Myocyte (in vitro differentiated cells): ENCODE measurements at regions not wholly inside any gene's neighbourhood (a gene's known extent, or its start where the extent isn't known, plus 50 kb on each side); places are given as distances from the start of the nearest gene placed in this dataset.

Source experiments
- DNase-seq: peaks from one replicate; pipeline ENCODE4 v3.0.0-alpha.2; 2012; ENCODE audit warnings: low read depth

- DNase-seq: peak; percentile 36
Observed at GRCh38 chr22:27625769-27626674, 175.5 kb downstream of the MN1 start.

DNA sequence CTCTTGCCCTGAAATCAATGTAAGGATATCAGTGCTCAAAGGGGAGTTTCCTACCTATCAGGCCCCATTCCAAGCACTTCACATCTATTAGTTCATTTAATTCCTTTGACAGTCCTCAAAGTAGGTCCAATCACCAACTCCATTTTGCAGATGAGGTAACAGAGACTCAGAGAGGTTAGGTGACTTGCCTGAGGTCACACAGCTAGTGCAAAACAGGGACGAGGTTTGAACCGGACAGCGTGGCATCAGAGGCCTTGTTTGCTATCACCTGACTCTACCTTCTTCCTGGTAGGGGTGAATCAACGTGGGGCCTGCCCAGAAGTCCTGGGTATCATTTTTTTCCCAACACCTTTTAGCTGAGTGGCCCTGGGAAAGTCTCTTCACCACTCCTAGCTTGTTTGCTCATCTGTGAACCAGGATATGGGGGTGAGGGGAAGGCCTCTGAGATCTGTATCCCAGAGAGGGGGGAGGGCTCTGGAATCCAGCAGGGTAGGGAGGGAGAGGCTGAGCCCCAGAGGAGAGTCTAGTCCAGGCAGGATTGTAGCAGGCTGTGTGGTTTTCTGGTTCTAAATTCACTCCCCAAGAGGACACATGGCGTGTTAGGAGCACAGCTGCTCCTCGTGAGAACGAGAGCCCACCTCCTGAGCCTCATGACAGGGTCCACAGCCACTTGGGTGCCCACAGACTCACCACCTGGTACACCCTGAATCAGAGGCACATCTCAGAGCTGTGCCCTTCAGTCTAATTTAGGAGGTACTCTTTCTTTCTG, 174.7 kb downstream of the MN1 start:
- DNase-seq: peak; percentile 94

DNA sequence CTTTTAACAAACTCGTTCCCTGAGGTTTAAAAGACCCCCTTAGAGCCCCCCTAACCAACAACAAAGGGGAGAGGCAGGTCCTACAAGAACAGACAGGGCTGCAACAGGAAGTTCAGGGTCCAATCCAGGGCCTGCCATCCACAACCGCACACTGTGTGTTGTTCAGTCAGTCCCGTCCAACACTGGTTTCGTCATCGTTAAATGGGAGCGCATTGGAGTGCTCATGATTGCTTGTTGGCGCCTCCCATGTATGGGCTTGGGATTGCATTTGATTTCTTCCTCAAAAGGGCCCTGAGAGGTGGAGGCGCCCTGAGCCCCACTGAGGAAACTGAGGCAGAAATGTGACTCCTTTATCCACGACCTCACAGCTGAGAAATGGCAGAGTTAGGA, 174.1 kb downstream of the MN1 start:
- no peak for DNase-seq

GRCh38 chr22:27627901-27628300, 173.7 kb downstream of the MN1 start:
- no peak for DNase-seq

DNA sequence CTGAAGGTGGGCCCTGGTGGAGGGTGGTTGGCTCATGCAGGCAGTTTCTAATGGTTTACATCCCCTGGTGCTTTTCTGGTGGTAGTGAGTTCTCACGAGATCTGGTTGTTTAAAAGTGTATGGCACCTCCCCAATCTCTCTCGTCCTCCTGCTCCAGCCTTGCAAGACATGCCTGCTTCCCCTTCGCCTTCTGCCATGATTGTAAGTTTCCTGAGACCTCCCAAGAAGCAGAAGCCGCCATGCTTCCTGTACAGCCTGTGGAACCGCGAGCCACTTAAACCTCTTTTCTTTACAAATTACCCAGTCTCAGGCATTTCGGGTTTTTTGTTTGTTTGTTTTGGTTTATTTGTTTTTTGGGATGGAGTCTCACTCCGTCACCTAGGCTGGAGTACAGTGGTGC, 173.2 kb downstream of the MN1 start:
- no peak for DNase-seq

DNA sequence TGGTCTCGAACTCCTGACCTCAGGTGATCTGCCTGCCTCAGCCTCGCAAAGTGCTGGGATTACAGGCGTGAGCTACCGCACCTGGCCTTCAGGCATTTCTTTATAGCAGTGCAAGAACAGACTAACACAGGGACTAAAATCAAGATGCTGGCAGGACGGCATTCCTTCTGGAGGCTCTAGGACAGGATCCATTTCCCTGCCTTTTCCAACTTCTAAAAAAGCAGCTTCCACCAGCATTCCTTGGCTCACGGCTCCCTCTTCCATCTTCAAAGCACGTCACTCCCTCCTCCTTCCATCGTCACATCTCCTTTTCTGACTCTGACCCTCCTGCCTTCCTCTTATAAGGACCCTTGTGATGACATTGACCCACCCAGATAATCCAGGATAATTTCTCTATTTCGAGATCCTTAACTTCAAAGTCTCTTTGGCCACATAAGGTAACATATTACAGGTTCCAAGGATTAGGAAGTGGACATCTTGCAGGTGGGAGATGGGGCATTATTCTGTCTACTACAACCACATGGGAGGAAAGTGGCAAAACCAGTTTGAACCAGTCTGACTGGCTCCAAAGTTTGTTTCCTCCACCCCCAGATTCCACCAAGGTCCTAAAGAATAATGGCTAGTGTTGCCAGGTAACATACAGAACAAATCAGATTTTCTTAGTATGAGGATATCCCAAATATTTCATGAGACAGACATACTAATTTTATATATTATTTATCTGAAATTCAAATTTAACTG, 172.5 kb downstream of the MN1 start:
- DNase-seq: no peak

DNA sequence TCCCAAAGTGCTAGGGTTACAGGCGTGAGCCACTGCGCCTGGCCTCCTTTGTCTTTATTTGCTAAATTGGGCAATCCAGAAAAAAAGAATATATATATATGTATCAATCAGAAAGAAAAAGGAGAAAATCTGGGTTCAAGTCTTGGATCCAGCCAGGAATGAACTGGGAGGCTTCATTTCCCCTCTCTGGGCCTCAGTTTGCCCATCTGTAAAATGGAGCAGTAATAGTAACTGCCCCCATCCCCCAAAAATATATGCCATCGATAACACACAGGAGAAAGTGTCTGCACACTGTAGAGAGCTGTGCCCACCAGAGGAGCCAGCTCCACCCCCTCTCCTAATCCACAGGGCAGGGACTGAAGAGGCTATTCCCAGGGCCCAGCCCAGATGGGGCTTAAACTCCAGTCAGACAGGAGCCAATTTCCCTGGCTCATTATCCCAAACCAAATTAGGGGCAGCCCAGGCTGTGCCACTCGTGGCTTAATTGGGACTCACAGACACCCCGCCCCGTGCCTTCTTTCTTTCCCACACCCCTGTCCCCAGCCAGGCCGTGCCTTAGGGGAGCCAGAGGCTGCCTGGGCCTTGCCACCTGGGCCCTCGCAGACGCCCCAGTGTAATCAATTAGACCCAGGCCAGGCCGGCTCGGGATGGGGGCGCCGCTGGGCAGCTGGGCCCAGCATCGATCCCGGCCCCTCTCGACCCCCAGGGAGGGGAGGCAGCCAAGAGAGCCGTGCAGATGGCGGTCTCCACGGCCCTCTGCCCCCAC, 171.5 kb downstream of the MN1 start:
- DNase-seq: no peak

GRCh38 chr22:27630754-27631153, 170.8 kb downstream of the MN1 start:
- DNase-seq: no peak

DNA sequence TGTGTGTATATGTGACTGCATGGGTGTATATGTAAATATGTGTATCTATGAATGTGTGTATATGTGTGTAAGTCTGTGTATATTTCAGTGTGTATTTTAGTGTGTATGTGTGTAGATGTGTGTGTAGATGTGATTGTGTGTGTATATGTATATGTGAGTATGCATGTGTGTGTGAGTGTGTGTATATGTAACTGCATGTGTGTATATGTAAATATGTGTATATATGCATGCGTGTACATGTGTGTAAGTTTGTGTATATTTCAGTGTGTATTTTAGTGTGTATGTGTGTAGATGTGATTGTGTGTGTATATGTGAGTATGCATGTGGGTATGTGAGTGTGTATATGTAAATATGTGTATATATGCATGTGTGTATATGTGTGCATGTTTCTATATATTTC, 169.9 kb downstream of the MN1 start:
- DNase-seq: no peak

- DNase-seq: no peak
Observed at GRCh38 chr22:27632451-27633295, 168.9 kb downstream of the MN1 start.

DNA sequence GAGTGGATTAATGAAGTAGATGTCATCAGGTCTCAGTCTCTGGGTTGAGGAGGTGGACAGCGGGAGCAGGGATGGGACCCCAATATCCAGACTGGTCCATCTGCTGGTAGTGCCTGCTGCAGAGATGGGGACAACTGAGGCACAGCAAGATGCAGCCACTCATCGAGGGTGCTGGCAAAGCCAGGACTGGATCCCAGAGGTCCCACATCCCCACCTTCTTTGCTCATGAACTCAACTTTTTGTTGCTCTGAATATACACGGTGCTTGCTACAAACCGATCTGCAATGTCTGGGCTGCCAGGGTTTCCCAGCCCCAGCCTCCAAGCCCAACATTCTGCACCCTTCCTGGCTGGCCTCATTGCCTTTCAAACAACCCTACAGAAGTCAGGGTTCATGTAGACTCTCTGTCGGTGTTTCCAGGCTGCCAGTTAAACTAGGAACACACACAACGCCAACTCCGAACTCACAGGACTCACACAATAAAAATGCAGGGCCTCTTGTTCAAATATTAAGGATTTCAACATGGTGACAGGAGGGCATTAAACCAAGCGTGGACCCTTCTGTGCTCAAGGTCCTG, 168.2 kb downstream of the MN1 start:
- no peak for DNase-seq

DNA sequence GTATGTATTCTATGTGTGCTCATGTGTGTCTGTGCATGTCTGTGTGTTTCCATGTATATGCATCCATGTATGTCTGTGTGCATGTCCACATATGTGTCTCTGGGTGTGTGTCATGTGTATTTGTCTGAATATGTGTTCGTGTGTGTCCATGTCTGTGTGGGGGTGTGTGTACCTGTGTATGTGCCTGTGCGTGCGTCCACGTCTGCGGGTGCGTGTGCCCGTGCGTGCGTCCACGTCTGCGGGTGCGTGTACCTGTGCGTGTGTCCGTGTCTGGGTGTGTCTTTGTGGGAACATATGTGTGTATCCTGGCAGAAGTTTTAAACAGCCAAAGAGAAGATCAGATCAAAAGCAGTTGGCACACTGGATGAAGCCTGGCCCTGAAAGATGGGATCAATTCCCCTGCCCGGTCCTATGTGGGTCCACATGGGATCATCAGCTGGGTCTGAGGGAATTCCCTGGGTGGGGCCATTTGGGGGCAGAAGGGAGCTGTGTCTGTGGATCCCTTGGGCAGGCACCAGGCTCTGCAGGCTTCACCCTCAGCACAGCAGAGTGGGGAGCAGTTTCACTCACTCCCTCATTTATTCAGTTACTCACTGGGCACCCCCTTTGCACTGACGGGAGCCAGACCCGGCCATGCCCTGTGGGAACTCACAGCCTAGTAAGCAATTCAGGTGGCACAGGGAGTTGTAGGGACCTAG, 167.4 kb downstream of the MN1 start:
- DNase-seq: no peak

- no peak for DNase-seq
Observed at GRCh38 chr22:27635435-27635834, 166.1 kb downstream of the MN1 start.

DNA sequence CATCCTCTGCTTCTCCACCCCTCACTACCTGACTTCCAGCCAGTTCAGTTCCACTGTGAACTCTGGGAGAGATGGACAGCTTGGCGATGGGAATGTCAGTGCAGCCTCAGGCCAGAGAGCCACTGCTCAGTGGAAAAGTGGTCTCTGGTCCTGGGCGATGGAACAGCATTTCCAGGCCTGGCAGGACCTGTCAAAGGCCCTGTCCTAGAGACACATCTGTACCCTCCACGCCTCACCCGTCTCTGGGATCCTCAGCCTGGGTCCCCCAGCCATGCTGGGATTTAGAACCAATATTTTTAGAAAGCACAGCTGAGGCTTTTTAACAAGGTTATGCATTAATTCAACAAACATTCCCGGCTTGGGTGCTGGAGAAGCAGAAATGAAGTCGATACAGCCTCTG, 165.7 kb downstream of the MN1 start:
- no peak for DNase-seq

GRCh38 chr22:27636716-27637508, 164.6 kb downstream of the MN1 start:
- peak; percentile 81 for DNase-seq

GRCh38 chr22:27637604-27638003, 164.0 kb downstream of the MN1 start:
- DNase-seq: peak; percentile 68

DNA sequence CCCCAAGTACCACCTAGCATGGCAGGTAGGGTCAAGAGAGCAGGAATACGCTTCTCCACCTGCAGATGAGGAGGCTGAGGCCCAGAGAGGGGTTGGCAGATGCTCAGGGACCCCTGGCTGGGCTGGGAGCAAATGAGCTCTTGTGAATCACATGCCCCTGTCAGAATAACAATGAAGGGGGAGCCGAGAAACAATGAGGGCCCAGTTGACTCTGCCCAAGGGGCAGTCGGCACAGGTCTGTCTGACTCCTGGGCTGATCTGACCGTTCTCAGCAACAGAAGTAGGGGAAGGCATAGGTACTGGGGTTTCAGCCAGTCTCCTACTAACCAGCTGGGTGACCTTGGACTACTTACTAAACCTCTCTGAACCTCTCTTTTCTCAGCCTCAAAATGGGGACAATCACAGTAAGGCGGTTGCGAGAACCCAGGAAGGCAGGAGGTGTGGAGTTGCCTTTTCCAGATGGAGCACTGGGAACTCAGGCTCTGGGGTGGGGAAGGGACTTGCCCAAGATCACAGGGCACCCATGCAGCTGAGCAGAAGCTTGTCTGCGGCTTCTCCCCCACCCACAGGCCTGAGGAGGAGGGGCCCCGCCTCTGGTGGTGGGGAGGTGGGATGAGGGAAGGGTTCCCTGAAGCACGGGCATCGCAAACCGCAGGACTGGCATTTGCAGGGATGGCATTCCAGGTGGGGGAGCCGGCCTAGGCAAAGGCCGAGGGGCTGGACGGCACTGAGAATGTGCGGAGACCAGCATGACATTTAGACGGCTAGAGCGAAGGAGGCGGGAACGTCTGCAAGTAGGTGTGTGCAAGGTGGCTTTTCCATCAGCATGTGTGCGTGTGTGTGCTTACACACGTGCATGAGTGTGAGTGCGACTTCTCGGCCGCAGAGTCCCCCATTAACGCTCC, 163.0 kb downstream of the MN1 start:
- no peak for DNase-seq
